ENCODE measurements at regions not wholly inside any gene's neighbourhood (a gene's known extent, or its start where the extent isn't known, plus 50 kb on each side); places are given as distances from the start of the nearest gene placed in this dataset.
"Not testable (repeated sequence)": the region's sequence is repeated elsewhere in the genome, so short reads cannot be mapped to it uniquely, and the experiment has no call there.

DNA sequence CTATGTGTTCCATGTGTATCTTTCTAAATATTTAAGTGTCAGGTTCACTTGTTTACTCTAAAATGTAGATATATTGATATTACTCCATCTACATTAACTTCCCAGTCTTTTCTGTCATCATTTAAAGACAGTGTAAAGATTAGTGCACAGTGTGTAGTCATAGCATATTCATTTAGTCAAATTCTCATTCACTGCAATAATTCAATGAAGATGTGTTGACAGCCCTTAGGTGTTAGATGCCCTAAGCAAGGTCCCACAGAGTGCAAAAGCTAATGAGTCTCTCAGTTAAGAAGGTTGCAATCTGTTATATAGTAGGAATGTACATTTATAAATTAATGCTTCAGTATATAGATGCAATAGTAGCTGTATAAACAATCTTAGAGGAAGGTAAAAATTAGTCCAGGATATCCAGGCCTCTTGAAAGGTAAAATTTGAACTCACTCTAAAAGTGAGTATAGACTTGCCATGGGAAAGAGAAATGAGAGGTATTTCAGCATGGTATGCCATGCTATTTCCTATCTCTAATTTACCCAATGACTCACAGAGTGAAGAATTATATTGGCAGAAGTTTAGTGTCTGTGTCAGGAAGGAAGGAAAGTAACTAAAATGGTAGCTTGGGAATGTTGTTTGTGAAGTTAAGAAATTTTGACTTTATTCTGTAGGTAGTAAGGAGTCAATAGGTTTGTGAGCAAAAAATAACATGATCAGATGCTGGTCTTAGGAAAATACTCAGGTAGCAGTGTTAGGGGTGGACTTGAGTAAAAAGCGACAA, 969.9 kb upstream of the CITED2 start:
- no peak for DNase-seq

DNA sequence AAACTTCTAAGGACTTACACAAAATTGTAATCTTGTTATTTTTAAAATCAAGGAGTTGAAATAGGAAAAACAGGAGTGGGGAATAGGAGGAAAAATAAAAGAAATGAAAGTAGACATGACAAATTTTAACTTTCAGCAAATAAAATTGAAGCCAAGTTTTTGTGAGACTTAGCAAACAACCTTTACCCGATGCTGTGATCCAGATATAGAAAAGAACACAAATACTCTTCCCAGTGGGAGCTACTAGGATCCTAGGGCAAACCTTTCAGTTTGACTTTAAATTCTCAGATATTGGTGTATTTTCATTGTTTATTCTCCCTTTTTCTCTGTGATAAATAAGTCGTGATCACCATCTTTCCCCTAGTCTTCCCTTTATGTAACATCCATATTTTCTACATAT, 968.7 kb upstream of the CITED2 start:
- DNase-seq: no peak

DNA sequence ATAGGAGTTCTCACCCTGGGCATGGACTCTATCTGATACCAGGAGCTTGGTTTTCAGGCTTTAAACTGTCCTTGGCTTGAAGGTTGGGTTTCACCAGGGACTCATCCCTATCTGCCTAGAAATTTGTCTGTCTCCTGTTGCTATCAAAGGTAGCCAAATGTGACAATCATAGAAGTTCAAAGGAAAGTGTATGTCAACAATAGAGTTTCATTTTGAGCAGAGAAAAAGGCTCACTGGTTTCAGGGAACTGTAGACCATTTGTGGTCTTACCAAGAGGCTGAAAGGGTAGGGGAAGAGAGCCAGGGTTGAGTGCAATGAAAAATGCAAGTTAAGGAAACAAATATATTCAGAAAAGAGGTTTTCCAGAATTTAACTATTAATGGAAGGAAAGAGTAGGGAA, 966.8 kb upstream of the CITED2 start:
- no peak for DNase-seq

DNA sequence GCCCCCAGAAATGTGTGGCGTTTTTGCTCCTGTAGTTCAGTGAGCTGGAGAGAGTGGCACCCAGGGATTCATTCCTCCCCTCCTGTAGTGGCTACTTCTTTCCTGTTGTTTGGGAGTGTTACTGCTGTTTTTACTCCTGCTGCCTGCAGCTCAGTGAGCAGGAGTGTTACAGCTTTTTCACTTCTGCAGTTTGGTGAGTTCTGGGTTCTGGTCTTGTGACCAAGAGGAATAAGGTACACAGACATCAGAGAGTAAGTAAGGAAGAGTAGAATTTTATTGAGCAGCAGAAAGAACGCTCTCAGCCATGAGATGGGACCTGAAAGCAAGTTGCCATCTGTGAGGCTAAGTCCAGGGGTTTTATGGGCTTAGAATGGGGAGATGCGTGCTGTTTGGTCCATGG, 966.3 kb upstream of the CITED2 start:
- DNase-seq: no peak

DNA sequence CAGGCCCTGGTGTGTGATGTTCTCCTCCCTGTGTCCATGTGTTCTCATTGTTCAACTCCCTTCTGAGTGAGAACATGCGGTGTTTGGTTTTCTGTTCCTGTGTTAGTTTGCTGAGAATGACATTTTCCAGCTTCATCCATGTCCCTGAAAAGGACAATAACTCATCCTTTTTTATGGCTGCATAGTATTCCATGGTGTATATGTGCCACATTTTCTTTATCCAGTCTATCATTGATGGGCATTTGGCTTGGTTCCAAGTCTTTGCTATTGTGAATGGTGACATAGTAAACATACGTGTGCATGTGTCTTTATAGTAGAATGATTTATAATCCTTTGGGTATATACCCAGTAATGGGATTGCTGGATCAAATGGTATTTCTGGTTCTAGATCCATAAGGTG, 964.6 kb upstream of the CITED2 start:
- not testable (repeated sequence) for DNase-seq

DNA sequence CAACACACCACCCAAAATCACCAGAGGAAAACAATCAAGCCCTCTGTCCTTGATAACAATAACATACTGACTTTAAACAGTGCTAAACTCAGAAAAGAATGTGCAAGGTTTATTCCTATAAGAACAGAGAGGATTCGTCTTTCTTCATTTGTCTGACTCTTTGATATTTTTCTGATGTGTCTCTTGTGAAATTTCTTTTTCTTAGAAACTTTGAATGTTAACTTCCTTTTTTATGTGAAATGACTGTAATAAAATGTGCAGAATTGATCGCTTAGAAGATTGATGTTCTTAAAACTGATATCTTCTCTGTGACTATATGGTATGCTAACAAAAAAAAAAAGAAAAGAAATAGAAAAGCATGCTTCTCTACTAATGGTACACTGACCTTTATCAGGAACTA, 947.4 kb upstream of the CITED2 start:
- no peak for DNase-seq

DNA sequence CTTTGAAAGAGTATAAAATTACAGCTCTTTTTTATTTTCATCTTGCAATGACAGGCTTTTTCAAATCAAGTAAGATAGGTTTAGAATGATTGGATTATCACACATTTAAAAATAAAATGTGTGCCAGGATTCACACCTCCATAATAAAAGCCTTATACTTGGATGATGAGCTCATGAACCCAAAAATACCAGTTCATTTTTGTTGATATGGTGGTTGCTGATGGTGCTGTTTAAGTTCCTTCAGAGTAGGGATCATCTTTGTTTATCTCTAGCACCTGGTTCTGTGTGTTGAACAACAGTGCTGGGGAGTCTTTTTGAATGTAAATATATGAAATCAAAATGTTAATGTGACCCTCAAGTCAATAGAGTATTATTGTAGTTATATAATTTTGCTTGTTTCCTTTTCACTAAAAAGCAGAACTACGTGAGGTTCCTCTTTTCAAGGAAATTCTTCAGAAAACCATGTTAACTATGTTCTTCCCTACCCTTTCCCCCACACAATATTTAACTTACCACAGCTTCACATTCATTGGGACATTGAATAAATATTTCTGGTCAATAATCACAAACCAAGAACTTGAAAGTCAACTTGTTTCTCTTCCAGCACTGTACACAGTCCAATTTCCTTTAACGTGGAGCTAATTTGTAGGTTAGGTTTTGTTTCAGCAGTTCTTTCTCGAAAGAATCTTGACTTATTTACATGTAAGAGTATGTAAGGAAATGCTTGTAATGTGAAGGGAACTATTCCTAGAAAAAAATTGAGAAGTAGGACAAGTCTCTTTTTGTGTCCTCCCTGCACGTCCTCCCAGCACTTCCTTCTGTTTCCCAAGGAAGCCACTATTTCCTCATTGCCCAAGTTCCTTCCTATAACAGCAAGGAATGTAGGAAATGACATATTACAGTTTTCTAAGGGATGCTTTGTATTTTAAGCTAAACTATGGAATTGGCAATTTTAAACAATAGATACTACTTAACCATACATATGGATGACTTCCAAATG, 945.9 kb upstream of the CITED2 start:
- DNase-seq: peak; percentile 16

DNA sequence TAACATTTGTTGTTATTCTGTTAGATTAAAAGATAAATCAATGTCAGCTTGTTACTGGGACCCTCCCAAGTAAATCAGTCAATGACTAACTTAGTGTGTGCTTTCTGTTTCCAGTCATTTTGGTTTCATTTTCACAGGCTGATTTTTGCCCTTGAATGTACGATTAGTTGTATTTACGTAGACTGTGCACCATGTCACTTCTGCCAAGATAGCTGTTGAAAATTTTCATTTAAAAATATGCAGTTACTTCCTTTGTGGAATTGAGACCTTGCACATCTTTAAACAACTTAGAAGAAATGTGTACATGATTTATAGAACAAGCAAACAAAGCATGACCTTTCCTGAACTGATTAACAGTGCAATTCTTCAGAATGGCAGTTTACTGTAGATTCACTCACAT, 944.8 kb upstream of the CITED2 start:
- DNase-seq: no peak

DNA sequence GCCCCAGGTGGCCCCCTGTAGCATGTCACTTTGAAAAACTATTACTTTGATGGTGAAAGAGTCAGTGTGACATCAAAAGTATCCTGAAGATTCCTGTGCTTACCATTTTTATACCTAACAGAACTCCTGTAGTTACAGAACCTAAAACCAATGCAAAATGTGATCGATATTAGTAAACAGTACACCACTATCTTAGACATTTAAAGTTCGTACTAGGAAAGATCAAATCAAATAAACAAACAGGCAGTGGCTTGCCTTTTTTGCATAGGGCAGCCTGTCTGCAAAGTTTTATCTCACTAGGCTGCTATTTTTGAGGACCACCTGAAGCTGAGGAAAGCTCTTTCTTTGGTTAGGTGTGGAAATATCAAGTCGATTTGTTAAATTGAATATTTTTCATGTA, 944.0 kb upstream of the CITED2 start:
- no peak for DNase-seq

DNA sequence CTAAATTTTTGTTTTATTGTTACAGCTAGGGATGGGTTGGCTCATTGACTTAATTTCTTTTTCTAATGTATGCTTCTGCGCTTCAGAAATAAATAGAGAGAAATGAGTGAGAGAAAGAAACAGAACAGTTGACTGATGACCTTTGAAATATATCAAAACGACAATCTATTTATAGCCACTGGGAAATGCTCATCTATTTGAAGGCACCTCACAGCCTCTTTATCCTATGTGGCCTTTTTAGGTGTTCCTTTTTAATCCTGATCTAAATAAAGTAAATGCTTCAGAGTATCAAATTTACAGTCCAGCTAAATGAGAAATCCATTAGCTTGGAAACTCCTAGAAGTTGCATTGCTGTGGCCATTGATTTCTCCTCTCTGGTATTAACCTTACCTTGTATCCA, 943.5 kb upstream of the CITED2 start:
- no peak for DNase-seq

DNA sequence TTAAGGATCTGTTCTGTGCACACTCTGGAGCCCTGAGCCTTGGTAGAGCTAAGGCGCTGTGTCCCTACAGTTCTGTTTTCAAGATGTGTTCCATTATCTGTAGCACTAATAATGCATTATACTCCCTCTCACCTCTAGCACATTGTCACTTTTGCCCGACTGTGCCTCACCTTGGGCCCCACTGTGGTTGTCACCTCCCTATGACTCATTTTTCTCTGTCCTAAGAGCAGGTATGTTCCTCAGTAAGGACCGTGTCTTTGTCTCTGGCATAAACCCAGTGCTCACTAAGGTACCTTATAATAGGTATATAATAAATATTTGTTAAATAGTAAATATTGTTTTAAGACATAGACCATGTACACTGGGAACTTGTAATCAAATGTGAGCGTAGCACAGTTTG, 942.5 kb upstream of the CITED2 start:
- no peak for DNase-seq

DNA sequence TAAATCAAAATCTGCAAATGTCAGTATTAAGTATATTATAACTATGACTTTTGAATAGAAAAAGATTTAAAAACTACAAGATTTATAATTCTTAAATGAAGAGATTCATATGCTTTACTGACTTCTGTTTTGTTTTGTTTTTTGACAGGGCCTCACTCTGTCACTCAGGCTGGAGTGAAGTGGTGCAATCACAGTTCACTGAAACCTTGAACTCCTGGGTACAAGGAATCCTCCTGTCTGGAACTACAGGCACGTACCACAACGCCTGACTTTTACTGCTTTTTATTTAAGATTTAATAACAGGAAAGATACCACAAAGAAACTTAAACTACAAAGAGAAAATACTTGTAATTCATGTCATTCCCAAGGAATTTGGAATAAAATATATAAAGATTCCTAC, 940.2 kb upstream of the CITED2 start:
- no peak for DNase-seq

DNA sequence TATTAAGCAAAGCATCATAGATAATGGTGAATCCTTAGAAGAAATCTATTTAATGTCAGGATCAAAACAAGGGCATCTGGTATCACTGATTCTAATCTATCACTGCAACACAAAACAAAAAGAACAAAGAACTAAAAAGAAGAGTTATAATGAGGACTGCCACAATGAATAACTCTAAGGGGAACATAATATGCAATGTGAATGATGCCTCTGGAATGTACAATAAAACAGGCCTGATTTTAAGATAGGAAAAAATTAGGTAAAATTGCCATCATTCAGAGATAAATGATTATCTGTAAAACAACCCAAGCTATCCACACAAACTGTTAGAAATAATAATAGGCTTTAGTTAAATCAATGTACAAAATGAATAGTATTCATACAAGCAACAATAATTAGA, 936.7 kb upstream of the CITED2 start:
- no peak for DNase-seq

DNA sequence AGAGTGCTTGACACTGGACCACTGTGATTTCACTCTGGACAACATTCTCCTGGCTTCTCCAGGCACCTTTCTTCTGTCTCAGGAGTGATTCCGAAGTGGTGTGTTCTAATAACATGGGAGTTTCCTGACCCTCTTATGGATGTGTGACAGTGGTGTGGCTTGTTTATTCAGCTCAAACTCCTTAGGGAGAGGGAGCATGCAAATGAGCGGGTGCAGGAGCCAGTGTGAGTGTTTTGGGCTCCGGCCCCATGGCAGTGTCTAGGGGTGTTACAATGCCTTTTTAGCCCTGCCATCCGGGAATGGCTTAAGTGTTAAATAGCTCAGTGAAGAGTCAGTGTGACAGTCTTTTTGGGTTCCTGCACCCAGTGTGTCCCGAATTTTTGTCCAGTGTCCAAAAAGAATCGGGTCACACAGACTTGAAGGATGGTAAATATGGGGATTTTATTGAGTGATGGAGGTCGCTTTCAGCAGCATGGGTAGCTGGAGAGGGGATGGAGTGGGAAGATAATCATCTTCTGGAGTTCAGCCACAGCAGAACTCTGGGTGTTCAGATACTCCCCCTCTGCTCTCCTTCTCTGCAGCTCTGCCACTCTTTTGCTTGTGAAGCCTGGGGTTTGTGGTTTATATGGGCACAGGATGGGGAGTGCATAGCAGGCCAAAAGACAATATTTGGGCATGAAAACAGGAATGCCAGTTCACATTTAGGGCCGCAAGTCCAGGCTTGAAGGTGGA, 928.9 kb upstream of the CITED2 start:
- no peak for DNase-seq

DNA sequence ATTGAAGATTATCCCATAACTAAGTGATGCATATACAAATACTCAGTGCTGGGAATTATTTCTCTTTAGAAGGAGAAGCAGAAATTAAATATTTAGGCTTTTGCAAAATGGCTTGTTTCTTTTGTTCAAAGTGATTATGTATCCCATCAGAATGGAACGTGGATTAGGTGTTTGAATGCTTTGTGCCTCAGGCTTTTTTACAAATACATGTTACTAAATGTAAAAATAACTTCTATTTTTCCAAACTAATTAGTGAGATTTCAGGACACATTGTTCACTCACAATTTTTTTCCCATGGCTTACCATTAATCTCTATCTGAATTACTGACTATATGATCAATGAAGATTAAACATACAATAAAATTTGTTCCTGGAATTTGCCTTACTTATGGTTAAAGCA, 925.9 kb upstream of the CITED2 start:
- no peak for DNase-seq

DNA sequence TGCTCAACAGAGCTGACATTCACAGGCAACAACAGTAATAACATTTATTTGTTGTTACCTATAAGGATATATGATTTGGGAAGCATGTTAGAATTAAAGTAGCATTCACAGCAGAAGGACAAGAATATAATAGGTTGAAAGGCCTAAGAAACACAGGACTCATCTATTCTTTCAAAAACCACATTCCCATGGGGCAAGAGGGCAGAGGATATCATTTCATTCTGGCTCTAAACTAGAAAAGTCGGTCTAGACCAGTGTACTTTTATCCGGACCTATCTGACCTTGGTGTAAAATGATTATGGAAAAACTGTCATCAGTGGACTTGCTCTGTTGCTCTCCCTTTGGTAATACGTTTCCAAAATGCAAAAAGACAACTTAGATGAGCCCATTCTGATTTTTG, 914.7 kb upstream of the CITED2 start:
- DNase-seq: no peak

DNA sequence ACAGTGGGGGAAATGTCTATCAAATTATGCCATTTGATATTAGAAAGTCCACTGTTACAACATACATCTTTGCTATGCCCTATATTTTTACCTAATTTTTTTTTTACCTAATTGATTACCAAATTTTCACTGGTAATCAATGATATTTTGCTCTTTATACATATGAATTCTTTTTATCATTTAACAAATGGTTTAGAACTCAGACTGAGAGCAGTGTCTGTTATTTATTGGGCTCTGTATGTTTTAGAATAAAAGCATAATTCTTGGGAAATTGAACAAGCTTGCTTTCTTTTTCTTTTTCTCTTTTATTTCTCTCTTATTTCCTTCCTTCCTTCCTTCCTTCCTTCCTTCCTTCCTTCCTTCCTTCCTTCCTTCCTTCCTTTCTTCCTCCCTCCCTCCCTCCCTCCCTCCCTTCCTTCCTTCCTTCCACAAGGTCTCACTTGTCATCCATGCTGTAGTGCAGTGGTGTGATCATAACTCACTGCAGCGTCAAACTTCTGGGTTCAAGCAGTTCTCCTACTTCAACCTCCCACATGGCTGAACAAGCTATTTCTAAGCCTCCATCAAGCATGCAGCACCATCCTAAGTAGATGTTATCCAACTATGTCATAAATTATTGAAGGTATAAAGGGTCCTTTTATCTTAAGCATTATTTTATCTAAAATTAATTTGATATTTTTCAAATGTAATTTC, 911.7 kb upstream of the CITED2 start:
- no peak for DNase-seq

DNA sequence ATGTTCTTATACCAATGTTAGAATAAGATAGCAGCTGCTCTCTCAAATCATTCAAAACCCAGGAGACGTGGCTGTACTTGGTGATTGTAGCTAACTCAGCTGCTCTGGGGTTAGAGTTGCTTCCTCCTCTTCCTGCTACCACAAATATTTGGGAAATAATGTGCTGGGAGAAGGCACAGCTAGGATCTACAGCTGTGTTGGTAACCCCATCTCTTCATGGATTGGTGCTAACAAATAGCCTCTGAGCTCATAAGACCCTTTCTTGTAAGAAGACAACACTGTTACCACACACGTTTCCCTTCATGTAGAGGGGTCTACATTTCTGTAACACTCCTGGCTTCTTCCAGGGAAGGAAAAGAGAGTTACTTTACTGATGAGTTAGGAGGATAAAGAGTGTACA, 911.0 kb upstream of the CITED2 start:
- DNase-seq: no peak

DNA sequence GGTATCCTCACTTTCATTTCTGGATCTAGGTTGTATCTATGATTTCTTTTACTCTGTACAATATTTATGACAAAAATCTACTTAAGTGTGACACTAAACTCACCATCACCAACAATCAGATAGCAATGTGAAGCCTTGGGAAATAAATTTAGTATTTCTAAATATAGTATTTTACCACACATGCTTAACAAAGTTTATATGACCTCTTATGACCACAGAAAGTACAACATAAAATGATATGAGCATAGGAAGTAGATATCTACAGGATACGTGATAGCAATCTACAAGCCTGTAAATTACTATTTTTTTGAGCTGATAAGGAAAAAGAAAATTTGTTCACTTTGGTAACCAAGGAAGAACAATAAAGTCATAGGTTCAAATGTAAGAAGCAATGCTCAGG, 910.4 kb upstream of the CITED2 start:
- DNase-seq: no peak

DNA sequence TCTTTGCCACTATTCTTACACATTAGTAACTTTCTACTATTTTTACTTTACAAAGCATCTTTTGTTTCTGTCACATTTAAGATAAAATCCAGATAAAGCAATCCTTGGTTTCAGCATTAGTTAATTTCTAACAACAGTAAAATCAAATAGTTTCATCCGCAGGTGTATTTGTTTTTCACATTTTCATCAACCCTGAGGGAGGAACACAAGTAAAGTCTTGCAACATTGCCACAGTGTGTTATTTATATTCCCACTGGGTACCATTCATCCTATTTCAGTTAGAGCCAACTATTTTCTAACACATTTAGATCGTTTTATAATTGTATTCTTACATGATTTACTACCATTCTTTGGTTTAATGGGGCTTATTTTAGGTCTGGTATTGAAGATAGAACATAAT, 908.7 kb upstream of the CITED2 start:
- no peak for DNase-seq

DNA sequence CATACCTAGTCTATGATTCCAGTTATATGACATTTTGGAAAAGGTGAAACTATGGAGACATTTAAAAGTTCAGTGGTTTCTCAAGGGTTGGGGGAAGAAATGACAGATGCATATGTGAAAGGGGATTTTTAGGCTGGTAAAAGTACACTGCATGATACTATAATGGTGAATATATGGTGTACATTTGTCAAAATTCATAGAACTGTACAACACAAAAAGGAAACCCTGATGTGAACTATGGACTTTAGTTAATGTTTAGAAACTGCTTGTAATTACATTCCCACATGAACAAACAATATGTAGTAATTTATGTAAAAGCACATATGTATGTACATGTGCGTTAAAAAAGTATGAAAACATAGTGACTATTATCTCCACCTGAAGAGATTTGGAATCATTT, 907.3 kb upstream of the CITED2 start:
- DNase-seq: no peak

DNA sequence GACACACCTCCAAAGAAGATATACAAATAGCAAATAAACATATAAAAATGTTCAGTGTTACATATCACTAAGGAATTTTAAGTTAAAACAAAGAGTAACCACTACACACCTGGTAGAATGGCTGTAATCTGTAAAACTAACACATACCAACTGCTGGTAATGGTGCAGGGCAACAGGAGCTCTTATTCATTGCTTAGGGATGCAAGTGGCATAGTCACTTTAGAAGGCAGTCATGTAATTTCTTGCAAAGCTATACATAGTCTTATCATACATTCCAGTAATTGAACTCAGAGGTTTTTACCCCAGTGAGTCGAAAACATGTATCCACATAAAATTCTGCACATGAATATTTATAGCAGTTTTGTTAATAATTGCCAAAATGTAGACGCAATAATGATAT, 906.8 kb upstream of the CITED2 start:
- no peak for DNase-seq

DNA sequence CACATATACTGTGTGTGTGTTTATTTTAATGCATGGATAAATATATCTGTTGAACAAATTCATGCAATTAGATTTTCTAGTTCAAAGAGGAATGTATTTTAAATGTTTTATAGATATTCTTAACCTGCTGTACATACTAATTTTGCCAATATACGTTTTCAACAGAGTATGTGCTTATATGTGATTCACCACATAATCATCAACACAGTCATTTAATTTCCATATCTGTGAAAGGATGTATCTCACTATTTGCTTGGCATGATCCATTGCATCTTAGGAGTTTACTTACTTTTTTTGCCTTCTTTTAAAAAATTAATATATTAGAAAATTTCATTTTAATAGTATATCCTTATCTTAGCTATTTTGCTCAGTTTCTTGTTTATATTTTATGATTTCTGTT, 902.3 kb upstream of the CITED2 start:
- no peak for DNase-seq
